Frontal cortex (tissue), 3 donors: ENCODE measurements at regions not wholly inside any gene's neighbourhood (a gene's known extent, or its start where the extent isn't known, plus 50 kb on each side); places are given as distances from the start of the nearest gene placed in this dataset.
"Not testable (repeated sequence)": the region's sequence is repeated elsewhere in the genome, so short reads cannot be mapped to it uniquely, and the experiment has no call there.

Source experiments
- DNase-seq, 2 donors: peaks; one replicate each; pipeline ENCODE4 v3.0.0; 2012; ENCODE audit warnings: low spot score in 2 of 2
- FAIRE-seq: peaks from 2 replicates; lab custom pipeline; 2012; peaks lifted over from hg19 to GRCh38; lab: Jason Lieb, UNC
- donor health status: control.
- donor health status: control.
- donor health status: control.

DNA sequence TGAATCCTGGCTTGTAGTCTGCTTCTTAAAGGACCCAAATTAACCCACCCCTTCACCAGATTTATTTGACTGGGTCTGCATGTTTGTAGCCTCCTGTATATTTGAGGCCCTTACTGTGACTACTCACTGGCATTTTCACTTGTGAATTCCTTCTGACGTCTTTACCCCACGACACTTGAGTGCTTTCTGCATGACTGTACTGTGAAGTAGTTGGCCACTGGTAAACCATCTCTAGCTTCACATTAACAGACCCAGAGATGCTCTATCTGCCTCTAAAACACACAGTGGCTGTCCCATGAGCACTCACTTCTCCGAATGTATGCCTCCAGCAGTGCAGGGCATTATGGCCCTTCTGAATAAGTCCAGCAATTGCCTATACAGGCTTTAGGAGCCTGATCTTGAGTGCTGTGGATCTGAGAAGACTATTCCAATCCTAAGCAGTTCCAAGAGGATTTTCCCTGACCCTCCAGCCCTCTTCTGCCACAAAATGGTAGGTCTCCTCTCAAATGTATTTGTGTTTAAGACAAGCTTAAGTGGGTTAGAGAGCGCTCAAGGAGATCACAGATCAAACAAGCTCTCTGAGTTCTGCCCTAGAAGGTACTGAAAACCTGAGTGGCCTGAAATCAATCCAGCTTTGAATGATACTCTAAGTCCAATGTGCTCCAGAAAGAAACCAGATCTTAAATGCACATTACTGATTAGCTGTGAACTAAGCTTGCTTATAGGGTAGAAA, 534.7 kb downstream of the RPS29 start:
- no peak for DNase-seq
- no peak for FAIRE-seq

DNA sequence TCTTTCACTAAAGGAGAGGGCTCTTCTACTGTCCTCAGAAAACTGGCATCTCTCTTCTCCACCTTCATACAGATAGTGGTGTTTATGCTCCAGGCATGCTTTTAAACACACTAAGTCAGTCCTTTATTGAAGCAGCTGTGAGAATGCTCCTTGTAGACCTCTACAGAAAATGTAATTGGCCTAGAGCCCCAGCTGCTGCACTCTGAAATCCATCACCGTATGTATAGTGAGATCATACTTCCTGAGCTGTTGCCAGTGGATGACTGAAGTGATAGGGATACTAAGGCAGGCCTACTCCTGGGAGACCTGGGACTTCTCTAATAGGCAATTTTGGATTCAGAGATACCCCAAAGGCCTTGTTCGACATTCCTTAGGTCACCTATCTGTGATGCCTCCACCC, 535.4 kb downstream of the RPS29 start:
- FAIRE-seq: no peak
- DNase-seq: no peak

DNA sequence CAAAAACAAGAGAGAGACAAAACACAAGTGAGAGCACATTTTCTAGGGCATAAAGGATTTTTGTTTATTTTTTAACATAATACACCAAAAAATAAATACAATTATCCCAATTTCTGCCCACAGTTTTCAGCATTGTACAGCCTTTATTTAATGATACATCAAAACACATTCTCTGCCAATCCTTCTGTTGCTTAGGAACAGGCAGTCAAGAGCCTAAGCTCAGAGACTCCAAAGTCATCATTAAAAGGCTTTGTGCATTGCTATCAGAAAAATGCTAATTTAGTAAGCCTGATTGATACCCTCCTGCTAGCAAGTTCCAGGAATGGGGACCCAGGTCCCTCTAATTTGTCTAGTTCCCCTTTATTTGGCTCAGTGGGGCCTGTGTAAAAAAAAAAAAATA, 536.5 kb downstream of the RPS29 start:
- FAIRE-seq (no peak), DNase-seq (no peak)

DNA sequence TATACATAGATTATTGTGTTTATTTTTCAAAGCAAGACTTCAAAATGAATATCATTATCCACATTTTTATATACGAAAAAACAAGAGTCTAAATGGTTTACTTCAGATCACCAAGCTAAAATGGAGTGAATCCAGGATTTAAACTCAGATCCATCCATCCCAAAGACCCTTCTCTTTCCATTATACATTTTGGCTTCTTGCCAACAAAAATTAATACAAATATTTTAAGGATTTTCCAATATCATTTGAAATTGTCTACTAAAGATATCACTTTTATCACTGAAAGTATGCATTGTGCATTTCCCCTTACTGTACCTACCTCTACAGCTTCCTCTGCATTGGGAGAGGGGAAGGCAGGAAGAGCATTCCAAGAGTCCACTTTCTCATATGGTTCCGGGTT, 541.2 kb downstream of the RPS29 start:
- no peak for FAIRE-seq
- DNase-seq: no peak

DNA sequence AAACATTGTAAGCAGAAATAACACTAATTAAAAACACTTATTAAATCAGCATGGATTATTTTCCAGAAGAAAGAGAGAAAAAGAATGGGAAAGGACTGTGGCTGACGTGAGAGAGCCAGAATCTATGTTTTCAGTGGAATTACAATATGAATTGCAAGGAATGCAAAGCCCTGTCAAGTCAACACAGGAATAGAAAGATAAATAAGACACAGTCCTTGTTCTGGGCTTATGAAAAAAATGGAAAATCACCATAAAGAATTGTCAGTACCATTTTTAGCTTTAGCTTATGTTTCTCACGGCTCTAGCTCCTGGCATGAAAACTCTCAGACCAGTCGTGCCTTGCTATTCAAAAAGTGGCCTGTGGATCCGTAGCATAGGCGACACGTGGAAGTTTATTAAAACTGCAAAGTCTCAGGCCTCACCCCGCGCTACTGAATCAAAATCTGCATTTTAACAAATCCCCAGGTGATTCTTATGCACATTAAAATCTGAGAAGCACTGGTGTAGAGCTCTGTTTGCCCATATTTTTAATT, 549.1 kb downstream of the RPS29 start:
- FAIRE-seq (no peak), DNase-seq (no peak)

DNA sequence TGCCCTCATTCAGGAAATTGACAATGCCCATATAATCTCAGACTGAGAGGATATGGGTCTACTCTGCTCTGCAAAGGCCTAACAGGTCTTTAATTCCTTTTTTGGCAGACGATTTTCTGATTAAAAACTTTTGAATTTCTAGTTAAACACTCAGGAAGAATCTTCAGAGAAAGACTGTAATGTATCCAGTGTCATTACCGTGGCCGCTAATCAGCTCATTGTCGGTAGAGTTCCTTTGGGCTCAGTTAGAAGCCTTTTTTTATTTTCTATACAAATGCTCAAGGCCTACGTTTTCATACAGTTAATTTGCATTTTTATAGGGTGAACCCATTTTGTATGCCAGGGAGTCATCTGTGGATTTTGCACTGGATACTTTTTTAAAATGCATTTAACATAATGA, 549.9 kb downstream of the RPS29 start:
- FAIRE-seq: no peak
- no peak for DNase-seq

DNA sequence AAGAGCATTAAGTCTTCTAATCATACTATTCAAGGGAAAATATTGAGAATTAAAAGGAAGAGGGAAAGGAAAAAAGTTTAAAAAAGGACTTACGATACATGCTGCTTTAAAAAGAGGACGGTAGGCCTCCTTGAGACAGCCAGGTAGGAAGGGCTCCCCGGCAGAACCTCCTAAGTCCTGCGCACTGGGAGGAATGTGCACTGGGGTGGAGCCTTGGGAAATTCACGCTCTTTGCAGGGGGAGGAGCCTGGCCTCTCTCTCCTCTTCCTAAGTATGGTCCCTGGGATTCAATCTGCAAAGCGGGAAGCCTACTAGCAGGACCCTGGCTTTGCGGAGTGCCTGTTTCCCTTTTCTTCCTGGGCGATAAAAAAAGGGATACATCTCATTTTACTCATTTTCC, 553.0 kb downstream of the RPS29 start:
- FAIRE-seq (no peak), DNase-seq (no peak)

DNA sequence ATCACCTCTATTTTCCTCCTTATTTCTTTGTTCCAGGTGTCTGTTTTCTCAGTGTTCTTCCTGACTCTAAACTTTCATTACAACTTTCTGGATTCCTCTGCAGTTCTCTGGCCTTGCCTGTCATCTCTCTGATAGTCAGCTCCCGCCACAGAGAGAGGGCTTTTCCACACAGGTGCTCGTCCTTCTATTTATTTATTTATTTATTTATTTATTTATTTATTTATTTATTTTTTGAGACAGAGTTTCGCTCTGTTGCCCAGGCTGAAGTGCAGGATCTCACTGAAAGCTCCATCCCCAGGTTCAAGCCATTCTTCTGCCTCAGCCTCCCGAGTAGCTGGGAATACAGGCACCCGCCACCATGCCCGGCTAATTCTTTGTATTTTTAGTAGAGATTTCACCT, 554.5 kb downstream of the RPS29 start:
- DNase-seq, FAIRE-seq: not testable (repeated sequence)

DNA sequence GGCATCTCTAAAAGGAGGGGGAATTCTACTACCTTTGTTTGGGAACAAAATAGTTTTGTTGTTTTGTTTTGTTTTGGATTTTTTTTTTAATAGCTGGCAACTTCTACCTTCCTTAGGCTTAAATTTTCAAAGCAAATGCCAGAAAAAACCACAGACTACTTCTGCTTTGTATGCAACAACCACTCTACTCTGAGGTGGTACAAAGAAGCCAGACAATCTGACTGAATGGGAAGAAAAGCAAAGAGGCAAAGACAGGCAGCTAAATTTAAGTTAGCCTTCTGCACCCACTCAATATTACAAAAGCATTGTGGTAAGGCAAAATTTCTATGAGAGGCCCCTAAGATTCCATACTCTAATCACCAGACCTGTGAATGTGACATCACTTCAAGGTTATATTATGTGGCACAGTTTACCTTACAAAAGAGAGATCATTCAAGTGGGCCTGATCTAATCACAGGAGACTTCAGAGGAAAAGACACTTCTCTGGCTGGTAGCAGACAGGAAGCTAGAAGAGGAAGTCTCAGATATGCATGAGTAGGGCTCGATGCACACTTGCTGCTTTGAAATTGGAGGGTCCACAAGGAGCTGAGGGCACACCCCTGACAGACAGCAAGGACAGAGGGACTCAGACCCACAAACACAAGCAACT, 566.6 kb downstream of the RPS29 start:
- DNase-seq (no peak), FAIRE-seq (no peak)

DNA sequence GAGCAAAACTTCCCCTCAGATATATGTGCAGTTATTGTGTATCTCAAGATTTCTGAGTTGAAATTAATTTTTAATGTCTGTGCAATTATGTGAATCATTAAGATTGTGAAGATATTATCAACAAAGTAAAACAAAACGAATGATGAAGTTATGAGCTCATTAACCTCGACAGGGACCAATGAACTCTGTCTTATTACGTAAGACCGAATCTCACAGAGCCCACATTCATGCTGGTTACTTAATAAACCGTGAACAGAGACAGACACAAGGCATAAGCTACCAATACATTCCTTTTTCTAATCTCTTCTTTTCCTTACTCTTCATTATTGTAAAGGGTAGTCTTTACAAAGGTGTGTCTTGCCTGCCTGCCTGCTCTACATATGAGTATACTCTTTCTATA, 568.7 kb downstream of the RPS29 start:
- no peak for DNase-seq
- no peak for FAIRE-seq

DNA sequence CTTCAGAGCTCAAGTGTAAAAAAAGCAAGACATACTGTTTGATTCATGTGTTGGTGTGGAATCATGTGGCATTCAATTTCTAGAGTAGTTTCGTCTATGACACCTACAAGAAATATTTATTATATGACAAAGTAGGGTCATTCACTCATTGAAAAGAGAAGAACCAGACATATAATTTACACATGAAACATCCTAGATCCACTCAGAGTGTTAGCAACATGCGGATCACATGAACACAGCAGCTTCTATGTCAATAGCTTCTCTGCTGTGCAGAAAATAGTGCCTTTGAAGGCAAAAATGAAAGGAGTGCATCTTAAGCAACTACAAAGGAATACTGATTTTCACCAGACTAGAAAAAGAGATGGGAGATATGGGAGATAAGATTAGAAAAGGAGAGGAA, 569.8 kb downstream of the RPS29 start:
- FAIRE-seq (no peak), DNase-seq (no peak)

DNA sequence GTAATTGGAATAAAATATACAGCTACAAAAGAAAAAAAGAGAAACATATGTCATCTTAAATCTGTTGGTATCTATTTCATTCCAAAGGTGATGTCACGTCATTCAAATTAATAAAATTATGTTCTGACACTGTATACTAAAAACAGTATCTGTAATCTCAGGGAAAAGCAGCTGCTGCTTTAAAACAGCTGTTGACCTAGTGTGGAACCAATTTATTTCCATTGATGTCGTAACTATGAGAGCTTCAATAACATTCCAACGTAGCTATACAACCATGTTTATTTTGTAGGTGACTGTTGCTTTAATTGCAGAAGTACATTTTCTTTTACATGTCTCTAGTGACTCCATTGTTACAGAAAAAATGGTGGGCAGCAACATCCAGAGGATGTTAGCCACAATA, 571.7 kb downstream of the RPS29 start:
- FAIRE-seq: no peak
- DNase-seq: no peak

DNA sequence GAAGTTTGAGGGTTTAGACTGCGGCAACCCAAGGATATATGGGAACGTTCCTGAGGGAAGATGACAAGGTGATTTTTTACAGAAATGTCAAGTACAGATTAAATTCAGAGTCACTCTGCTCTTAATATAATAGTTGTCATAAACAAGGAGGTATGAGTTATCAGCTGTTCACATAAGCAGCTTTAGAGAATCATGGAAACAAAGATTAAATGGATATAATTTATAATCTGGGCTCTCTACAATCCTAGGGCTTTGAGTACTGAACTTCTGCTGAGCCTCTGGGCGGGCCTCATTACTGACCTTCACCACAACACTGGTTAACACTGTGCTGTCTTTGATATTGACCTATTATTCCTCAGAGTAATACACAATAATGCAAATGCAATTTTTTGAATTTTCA, 577.8 kb downstream of the RPS29 start:
- no peak for DNase-seq
- no peak for FAIRE-seq

DNA sequence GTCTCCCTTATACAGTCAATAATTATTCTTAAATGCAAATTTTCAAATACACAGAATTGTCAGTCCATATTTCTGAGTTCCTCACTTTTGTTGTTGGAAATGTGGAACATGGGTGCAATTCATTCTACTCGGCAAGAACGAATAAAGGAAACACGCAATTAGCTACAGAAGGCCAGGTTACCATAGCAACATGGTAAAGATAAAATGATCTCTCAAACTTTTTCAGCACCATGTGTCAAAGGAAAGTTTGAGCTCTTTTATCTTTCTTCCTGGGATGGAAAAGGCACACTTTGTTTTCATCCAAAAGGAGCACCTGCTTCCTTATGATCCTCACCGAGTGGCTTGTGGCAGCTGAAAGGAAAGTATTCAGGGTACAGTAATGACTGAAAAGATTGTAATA, 595.0 kb downstream of the RPS29 start:
- FAIRE-seq: no peak
- DNase-seq: no peak

DNA sequence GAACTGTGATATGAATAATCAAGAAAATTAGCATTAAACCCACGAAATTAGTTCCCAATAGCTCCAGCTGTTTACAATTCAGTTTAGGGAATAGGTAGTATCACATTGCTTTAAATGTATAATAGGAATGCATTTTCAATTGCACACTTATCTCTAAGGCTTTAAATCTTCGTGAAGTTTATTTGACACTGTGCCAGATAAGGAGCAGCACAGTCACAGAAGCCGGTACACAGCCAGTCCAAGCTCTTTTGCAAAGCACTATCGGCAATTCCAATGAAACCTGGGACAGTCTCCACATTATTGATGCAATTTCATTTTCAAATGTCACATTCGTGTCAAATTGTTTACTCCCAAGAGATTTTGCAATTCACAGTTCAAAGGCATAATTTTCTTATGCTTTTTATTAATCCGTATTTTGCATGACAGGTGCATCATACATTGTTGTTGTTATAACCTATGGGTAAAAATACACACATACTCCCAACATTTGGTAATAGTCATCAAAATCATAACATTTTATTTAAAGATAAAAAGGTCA, 602.8 kb downstream of the RPS29 start:
- no peak for DNase-seq
- FAIRE-seq: no peak

DNA sequence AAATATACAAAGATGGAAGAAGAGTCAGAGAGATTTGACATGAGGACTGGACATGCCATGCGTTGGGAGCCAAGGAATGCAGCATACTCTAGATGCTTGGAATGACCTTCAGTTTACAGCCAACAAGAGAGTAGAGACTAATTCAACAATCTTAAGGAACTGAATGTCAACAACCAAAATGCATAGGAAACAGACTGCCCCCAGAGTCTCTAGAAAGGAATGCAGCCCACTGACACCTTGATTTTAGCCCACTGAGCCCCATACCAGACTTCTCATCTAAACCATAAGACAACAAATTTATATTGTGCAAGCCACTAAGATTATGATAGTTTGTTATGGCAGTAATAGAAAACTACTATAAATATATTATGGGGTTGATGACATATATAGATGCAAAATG, 611.2 kb downstream of the RPS29 start:
- FAIRE-seq (no peak), DNase-seq (no peak)

DNA sequence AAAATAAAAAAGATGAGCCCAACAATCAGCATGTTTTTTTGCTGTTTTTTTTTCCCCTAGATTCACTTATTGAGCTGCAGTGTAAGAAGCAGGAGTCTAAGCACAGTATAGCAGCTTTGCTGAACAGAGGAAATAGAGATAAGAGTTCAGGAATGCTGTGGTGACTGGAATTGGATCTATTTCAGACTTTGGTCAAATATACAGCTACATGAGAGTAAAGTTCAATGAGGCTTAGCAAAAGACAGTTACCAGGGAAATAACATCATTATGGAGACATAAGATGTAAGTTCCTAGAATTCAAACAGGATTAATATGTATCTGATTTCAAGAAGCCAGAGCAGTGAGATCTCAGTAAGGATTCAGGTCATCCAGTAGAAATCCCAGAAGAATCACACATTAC, 613.0 kb downstream of the RPS29 start:
- DNase-seq: no peak

DNA sequence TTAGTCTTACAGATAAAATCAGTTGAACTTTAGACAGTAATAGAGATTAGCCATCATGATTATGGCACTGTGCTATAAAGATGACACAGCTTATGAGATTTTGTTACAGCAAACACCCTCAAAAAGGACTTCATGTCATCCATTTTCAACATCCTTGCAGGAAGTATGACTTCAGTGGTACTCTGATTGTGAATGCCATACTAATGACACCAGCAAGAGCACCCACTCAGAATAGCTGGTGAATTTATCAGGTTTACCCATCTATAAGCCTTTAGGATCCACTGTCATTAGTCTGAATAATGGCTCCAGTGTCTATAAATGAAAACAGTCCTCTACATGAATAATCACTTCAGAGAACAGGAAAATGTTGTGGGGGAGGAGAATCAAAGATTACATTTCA, 615.2 kb downstream of the RPS29 start:
- FAIRE-seq (no peak), DNase-seq (no peak)

More for the DNA sequence above, 613.0 kb downstream of the RPS29 start:
- FAIRE-seq: no peak

DNA sequence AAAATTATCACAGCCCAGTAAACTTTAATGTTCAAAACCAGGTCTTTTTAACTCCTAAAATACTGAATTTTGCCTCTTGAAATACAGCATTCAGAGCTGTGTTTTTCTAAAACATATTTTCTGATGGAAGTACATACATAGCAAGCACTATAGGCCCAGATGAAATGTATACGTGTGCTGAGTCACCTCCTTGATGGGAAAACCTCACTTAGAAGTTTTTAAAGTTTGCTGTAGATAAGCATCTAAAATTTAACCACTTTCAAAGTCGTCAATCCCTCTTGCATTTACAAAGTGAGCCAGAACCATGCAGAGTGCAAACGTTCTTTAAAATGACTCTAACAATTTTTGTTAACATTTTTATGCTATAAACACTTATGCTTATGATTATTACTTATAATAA, 618.8 kb downstream of the RPS29 start:
- DNase-seq: no peak
- FAIRE-seq: no peak

DNA sequence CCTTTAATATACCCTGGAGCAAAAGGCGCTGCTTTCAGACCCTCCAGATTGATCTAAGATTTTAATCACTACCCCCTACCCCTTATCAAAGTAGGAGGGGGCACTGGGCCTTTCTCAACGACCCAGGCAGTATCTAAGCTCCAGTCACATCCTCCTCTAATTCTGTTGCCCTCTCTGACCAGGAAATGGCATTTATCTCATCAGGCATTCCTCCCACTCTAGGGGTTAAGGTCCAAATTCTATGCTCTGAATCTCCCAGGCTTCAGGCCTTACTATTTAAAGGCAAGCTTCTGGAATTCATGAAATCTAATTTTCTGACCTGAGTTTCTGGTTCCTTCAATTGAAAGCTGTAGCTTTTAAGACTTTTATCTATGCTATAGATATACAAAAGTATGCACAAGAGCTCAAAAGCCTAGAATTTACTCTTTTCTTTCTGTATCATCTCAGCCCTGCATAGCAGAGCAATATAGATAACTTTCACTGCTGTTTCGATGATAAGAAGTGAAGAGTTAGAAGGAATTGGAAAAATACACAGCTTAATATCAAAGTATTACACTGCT, 622.9 kb downstream of the RPS29 start:
- no peak for FAIRE-seq

DNA sequence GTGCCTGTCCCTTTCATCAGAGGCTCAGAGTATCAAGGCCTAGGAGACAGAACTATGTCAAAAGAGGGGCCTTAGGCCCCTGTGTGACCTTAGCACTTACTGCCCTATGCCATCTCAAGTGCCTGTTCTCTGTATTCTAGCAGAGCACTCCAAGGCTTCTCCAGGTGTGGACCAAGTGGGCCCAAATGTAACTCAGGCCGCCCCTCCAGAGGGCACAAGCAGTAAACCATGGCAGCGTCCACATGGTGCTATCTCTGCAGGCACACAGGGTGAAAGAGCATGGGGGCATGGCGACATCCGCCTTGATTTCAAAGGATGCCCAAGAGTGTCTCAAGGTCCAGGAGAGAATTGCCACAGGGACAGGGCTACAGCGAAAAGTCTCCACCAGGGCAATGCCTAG, 628.7 kb downstream of the RPS29 start:
- no peak for FAIRE-seq
- DNase-seq: no peak

More for the DNA sequence above, 622.9 kb downstream of the RPS29 start:
- no peak for DNase-seq
